Adrenal gland (tissue), 9 donors: ENCODE measurements at regions not wholly inside any gene's neighbourhood (a gene's known extent, or its start where the extent isn't known, plus 50 kb on each side); places are given as distances from the start of the nearest gene placed in this dataset.

Experiments used
- DNase-seq, 7 donors: peaks; one replicate each; pipeline ENCODE4 v3.0.0-alpha.2; 2019 to 2020
- H3K27ac ChIP-seq, 5 donors: fragments of 200-600 bp; sonication (generic) in 4 of 5; 1 replicate in 3 of 5; 2 replicates in 2 of 5; pipeline versions ENCODE4 v1.5.1 to v1.8.0; 2016 to 2020; ENCODE audit warnings: mild to moderate bottlenecking in 1 of 5
- H3K27me3 ChIP-seq: fragments of 200-600 bp; 2 replicates; pipeline ENCODE4 v1.8.0; 2021
- H3K36me3 ChIP-seq, 2 donors: fragments of 200-600 bp; replicated peaks in 1 of 2; 1 replicate in 1 of 2; 2 replicates in 1 of 2; pipeline versions ENCODE4 v1.5.1 to v1.8.0; 2018 to 2022
- H3K4me1 ChIP-seq, 2 donors: fragments of 200-600 bp; replicated peaks in 1 of 2; 1 replicate in 1 of 2; 2 replicates in 1 of 2; pipeline versions ENCODE4 v1.5.1 to v1.8.0; 2018 to 2021
- H3K4me3 ChIP-seq, 4 donors: fragments of 200-600 bp; sonication (generic) in 3 of 4; one replicate each; pipeline ENCODE4 v1.5.1; 2016 to 2018
- H3K9me3 ChIP-seq, 3 donors: fragments of 200-600 bp; sonication (generic) in 1 of 3; replicated peaks in 1 of 3; 1 replicate in 2 of 3; 2 replicates in 1 of 3; pipeline versions ENCODE4 v1.5.1 to v1.8.0; 2016 to 2021
- POLR2A ChIP-seq, 2 donors: fragments of 450-650 bp; IDR thresholded peaks; one replicate each; pipeline ENCODE4 v1.6.1; 2017; ENCODE audit warnings: antibody characterized with exemption in 2 of 2, mild to moderate bottlenecking in 2 of 2, moderate library complexity in 1 of 2
- WGBS, 4 donors: extraction: QIAGEN DNeasy Blood & Tissue Kit in 2 of 4; methylation state at CpG; one replicate each; pipeline versions ENCODE4 v1.1.5 to v1.1.7; 2013 to 2017; 5-methylcytosine and 5-hydroxymethylcytosine counted together
- intact Hi-C, 2 donors: fragments of 100-400 bp; cut with DNase I; formaldehyde crosslinking; loops; one replicate each; pipeline versions ENCODE4 v1.14.1 to v1.15.0; 2022 to 2023
- TF ChIP-seq, protein P1 (sequence below), 6 experiments: fragments of 450-650 bp in 4 of 6; fragments of 200-600 bp in 2 of 6; sonication (generic) in 1 of 6; IDR thresholded peaks; 1 replicate in 5 of 6; 2 replicates in 1 of 6; pipeline versions ENCODE4 v1.5.1 to v1.8.0; 2016 to 2021; ENCODE audit warnings: antibody characterized with exemption in 6 of 6, mild to moderate bottlenecking in 2 of 6, moderate library complexity in 1 of 6
- donor health status: healthy with polysubstance abuse.
- donor health status: Bipolar disorder and iron deficiency.
- donor health status: DM: yes; HTN: yes; CAD: no.
- donor health status: DM: no; HTN: no; CAD: no.
- donor health status: DM: no; HTN: no; CAD: no.

- no peak overlapping the region for H3K4me3 ChIP-seq
- DNase-seq, result no peak
- intact Hi-C loops, result no loop called here
- WGBS, 4 donors, result 74 to 88% (median 75%) methylated on average over 1 of the region's 1 CpG
- no peaks in the 10 kb centered on the region for H3K27me3 ChIP-seq
- H3K36me3 ChIP-seq, result no peaks in the 10 kb centered on the region
- no peaks in the 10 kb centered on the region for H3K9me3 ChIP-seq
- TF ChIP-seq, protein P1, sequence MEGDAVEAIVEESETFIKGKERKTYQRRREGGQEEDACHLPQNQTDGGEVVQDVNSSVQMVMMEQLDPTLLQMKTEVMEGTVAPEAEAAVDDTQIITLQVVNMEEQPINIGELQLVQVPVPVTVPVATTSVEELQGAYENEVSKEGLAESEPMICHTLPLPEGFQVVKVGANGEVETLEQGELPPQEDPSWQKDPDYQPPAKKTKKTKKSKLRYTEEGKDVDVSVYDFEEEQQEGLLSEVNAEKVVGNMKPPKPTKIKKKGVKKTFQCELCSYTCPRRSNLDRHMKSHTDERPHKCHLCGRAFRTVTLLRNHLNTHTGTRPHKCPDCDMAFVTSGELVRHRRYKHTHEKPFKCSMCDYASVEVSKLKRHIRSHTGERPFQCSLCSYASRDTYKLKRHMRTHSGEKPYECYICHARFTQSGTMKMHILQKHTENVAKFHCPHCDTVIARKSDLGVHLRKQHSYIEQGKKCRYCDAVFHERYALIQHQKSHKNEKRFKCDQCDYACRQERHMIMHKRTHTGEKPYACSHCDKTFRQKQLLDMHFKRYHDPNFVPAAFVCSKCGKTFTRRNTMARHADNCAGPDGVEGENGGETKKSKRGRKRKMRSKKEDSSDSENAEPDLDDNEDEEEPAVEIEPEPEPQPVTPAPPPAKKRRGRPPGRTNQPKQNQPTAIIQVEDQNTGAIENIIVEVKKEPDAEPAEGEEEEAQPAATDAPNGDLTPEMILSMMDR (IDR thresholded peaks at IDR 0.05), result no peak
- TF ChIP-seq POLR2A (IDR thresholded peaks at IDR 0.05), result no peak
- no peak overlapping the region for H3K27ac ChIP-seq
- H3K4me1 ChIP-seq, result no peaks in the 10 kb centered on the region
Measured at GRCh38 chr16:13312063-13312462, 410.7 kb downstream of the SHISA9 start.

GRCh38 chr16:13313351-13313750 lies 412.0 kb downstream of the SHISA9 start:
- intact Hi-C loops, result no loop called here
- TF ChIP-seq POLR2A (IDR thresholded peaks at IDR 0.05), result no peak
- TF ChIP-seq, protein P1 (IDR thresholded peaks at IDR 0.05), result no peak
- no peaks in the 10 kb centered on the region for H3K9me3 ChIP-seq
- H3K4me1 ChIP-seq, result no peaks in the 10 kb centered on the region
- DNase-seq, result no peak
- no peaks in the 10 kb centered on the region for H3K27me3 ChIP-seq
- no peak overlapping the region for H3K4me3 ChIP-seq
- H3K27ac ChIP-seq, result no peak overlapping the region
- H3K36me3 ChIP-seq, result no peaks in the 10 kb centered on the region

DNA sequence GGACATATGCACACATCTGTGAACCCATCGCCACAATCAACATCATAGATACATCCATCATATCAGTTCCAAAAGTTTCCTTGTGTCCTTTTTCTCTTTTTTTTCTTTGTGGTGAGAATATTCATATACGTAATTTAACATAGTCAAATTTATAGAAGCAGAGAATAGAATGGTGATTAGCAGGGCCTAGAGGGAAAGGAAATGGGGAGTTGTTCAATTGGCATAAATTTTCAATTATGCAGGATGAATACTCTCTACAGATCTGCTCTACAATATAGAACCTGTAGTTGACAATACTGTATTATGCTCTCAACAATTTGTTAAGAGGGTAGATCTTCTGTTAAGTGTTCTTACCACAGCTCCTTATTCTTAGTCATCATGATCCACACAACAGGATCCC lies 413.2 kb downstream of the SHISA9 start:
- DNase-seq, result no peak
- Histone ChIP-seq H3K4me1 (no peaks in the 10 kb centered on the region), H3K27ac (no peak overlapping the region), H3K36me3 (no peaks in the 10 kb centered on the region), H3K27me3 (no peaks in the 10 kb centered on the region), H3K4me3 (no peak overlapping the region), H3K9me3 (no peaks in the 10 kb centered on the region)
- intact Hi-C loops, result no loop called here
- TF ChIP-seq, protein P1 (IDR thresholded peaks at IDR 0.05), result no peak
- no peak for TF ChIP-seq POLR2A (IDR thresholded peaks at IDR 0.05)
- WGBS, 4 donors, result 44 to 82% (median 74%) methylated on average over 2 of the region's 2 CpGs

DNA sequence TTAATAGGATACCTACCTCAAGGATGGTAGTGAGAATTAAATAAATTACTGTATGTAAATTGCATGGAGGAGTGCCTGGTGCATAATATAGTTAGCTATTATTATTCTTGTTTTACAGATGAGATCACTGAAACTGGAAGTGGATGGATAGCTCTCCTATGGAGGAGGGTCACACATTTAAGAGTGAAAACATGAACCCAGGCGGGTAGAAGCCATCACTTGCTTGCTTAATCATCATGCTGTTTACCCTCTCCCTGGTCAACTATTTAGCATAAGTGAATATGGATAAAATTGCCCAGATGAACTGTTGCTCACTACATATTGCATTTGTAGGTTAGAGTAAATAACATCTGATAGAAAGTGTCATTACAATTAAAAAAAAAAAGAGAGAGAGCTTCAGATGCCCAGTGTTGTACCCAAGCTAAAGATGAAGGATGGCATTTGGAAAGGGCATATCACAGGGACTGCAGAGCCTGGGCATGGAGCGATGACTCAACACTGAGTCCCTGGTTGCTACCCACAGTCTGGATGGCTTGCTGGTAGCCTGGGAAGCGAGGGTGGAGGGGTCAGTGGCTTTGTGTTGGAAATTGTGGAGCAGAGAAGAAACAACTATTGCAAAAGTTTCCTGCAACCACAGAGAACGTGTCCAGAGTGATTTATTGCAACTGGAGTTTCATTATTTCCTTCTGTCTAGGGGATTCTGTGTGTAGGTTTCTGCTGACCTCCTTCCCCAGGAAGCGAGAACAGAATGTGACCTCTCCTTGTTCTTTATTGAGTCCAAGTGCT lies 414.4 kb downstream of the SHISA9 start:
- Histone ChIP-seq H3K9me3 (no peaks in the 10 kb centered on the region), H3K27ac (no peak overlapping the region), H3K27me3 (no peaks in the 10 kb centered on the region), H3K4me1 (no peaks in the 10 kb centered on the region), H3K4me3 (no peak overlapping the region), H3K36me3 (no peaks in the 10 kb centered on the region)
- 43 to 46% (median 44%) methylated on average over 5 of the region's 5 CpGs for WGBS, 4 donors
- intact Hi-C loops, result no loop called here
- DNase-seq, result peak in 1 of 7 donors; percentile 9
- TF ChIP-seq, protein P1 (IDR thresholded peaks at IDR 0.05), result no peak
- no peak for TF ChIP-seq POLR2A (IDR thresholded peaks at IDR 0.05)
